ENCODE measurements at regions not wholly inside any gene's neighbourhood (a gene's known extent, or its start where the extent isn't known, plus 50 kb on each side); places are given as distances from the start of the nearest gene placed in this dataset.

DNA sequence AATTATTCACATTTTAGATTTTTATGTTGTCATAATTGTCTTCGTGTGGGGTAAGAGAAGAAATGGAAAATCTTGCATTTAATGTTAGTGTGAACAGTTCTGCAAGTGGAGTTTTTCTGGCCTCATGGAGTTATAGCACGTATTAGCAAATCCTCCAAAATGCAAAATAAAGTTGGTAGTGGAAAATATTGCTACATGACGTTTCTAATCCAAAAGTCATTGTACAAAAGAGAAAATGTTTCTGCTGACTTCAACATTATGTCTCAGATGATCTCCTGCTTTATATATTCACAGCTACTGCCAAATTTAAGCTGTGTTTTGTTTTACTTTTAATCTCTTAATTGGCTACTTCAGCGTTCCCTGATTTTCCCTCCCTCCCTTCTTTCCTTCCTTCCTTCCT lies 1804.0 kb upstream of the RAG2 start:
- Mint-ChIP-seq H3K4me3 (ENCODE audit: unreplicated experiment) (no peak overlapping the region), H3K36me3 (ENCODE audit: low read depth, unreplicated experiment) (no peaks in the 10 kb centered on the region), H3K9me3 (ENCODE audit: unreplicated experiment) (no peaks in the 10 kb centered on the region), H3K27ac (ENCODE audit: unreplicated experiment) (no peak overlapping the region), H3K27me3 (ENCODE audit: unreplicated experiment) (no peaks in the 10 kb centered on the region), H3K4me1 (ENCODE audit: unreplicated experiment) (no peaks in the 10 kb centered on the region)
- TF ChIP-seq CTCF (IDR thresholded peaks at IDR 0.05; ENCODE audit: unreplicated experiment) = no peak
- no peak for DNase-seq (ENCODE audit: low spot score)

DNA sequence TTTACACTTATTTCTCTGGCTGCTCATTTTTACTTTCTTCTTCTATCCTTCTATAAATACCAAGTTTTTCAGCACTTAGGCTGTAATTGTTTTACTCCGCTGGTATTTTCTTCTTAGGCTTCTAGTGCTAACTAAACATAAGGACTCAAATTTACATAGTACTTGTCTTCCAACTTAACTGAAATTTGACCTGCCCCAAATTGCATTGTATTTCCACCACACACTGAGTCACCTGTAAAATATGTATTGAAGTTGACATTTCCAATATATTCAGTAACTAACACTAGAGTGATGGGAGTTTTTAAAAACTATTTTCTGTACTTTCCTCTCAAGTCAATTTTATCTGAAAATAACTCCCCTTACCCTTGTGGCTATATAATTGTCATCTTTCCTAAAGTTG lies 1794.1 kb upstream of the RAG2 start:
- no peak overlapping the region for H3K4me3 Mint-ChIP-seq (ENCODE audit: unreplicated experiment)
- no peak for DNase-seq (ENCODE audit: low spot score)
- no peaks in the 10 kb centered on the region for H3K4me1 Mint-ChIP-seq (ENCODE audit: unreplicated experiment)
- H3K36me3 Mint-ChIP-seq (ENCODE audit: low read depth, unreplicated experiment) = no peaks in the 10 kb centered on the region
- H3K27ac Mint-ChIP-seq (ENCODE audit: unreplicated experiment) = no peak overlapping the region
- no peaks in the 10 kb centered on the region for H3K27me3 Mint-ChIP-seq (ENCODE audit: unreplicated experiment)
- TF ChIP-seq CTCF (IDR thresholded peaks at IDR 0.05; ENCODE audit: unreplicated experiment) = no peak
- H3K9me3 Mint-ChIP-seq (ENCODE audit: unreplicated experiment) = no peaks in the 10 kb centered on the region

DNA sequence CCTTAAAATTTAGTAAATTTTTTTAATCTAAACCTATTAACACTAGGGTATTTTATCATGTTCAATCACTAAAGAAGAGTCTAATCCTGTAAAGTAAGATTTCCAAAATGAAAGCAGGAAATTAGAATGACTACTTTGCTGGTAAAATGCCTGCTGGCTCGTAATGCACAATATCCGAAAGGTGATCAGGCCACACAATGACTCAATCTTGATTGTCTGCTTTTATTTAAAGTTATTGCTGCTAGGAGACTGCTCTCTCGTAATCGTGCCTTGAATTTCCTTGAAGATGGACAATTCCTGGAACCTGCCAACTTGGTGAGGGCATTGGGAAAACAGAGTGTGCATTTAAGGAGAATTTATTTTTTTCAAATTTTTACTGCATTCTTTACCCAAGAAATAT lies 1786.5 kb upstream of the RAG2 start:
- no peaks in the 10 kb centered on the region for H3K36me3 Mint-ChIP-seq (ENCODE audit: low read depth, unreplicated experiment)
- no peak overlapping the region for H3K4me3 Mint-ChIP-seq (ENCODE audit: unreplicated experiment)
- H3K27ac Mint-ChIP-seq (ENCODE audit: unreplicated experiment) = no peak overlapping the region
- no peaks in the 10 kb centered on the region for H3K27me3 Mint-ChIP-seq (ENCODE audit: unreplicated experiment)
- no peak for TF ChIP-seq CTCF (IDR thresholded peaks at IDR 0.05; ENCODE audit: unreplicated experiment)
- H3K4me1 Mint-ChIP-seq (ENCODE audit: unreplicated experiment) = no peaks in the 10 kb centered on the region
- no peak for DNase-seq (ENCODE audit: low spot score)
- H3K9me3 Mint-ChIP-seq (ENCODE audit: unreplicated experiment) = no peaks in the 10 kb centered on the region

- Mint-ChIP-seq H3K36me3 (ENCODE audit: low read depth, unreplicated experiment) (no peaks in the 10 kb centered on the region), H3K9me3 (ENCODE audit: unreplicated experiment) (no peaks in the 10 kb centered on the region), H3K4me1 (ENCODE audit: unreplicated experiment) (no peaks in the 10 kb centered on the region), H3K27ac (ENCODE audit: unreplicated experiment) (no peak overlapping the region), H3K4me3 (ENCODE audit: unreplicated experiment) (no peak overlapping the region), H3K27me3 (ENCODE audit: unreplicated experiment) (no peaks in the 10 kb centered on the region)
- TF ChIP-seq CTCF (IDR thresholded peaks at IDR 0.05; ENCODE audit: unreplicated experiment) = no peak
- DNase-seq (ENCODE audit: low spot score) = no peak
These were observed 1767.2 kb upstream of the RAG2 start for GRCh38 chr11:38365274-38365673.

DNA sequence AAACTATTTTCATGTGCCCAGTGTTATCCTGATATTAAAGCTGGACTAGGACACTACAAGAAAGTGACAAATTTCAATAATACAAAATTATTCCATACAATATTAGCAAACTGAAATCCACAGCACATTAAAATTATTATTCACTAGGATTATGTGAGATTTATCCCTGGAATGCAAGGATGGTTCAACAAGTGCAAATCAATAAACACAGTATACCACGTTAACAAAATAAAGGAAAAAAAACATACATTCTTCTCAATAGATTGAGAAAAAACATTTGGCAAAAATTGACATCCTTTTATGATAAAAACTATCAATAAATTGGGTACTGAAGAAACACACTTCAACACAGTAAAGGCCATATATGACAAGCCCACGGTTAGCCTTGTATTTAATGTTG lies 1758.2 kb upstream of the RAG2 start:
- no peak overlapping the region for H3K27ac Mint-ChIP-seq (ENCODE audit: unreplicated experiment)
- H3K9me3 Mint-ChIP-seq (ENCODE audit: unreplicated experiment) = no peaks in the 10 kb centered on the region
- H3K36me3 Mint-ChIP-seq (ENCODE audit: low read depth, unreplicated experiment) = no peaks in the 10 kb centered on the region
- no peak for TF ChIP-seq CTCF (IDR thresholded peaks at IDR 0.05; ENCODE audit: unreplicated experiment)
- H3K4me1 Mint-ChIP-seq (ENCODE audit: unreplicated experiment) = no peaks in the 10 kb centered on the region
- no peak for DNase-seq (ENCODE audit: low spot score)
- H3K4me3 Mint-ChIP-seq (ENCODE audit: unreplicated experiment) = no peak overlapping the region
- H3K27me3 Mint-ChIP-seq (ENCODE audit: unreplicated experiment) = no peaks in the 10 kb centered on the region
